Hepatocyte (in vitro differentiated cells): ENCODE measurements at regions not wholly inside any gene's neighbourhood (a gene's known extent, or its start where the extent isn't known, plus 50 kb on each side); places are given as distances from the start of the nearest gene placed in this dataset.

Source experiments
- CTCF ChIP-seq: fragments of 200-600 bp; sonication (generic); IDR thresholded peaks from 2 replicates; pipeline ENCODE4 v1.5.1; 2016; ENCODE audit warnings: antibody characterized with exemption, mild to moderate bottlenecking; ENCODE audit not compliant: poor library complexity
- EZH2phosphoT487 ChIP-seq: fragments of 200-600 bp; sonication (generic); IDR thresholded peaks from one replicate; pipeline ENCODE4 v1.6.1; 2018; ENCODE audit warnings: antibody characterized with exemption, mild to moderate bottlenecking, low read depth, moderate library complexity; ENCODE audit not compliant: unreplicated experiment, severe bottlenecking

GRCh38 chr4:170697845-170698244 lies 608.1 kb upstream of the AADAT start:
- no peak for TF ChIP-seq CTCF
- no peak for TF ChIP-seq EZH2phosphoT487
